ENCODE measurements at regions not wholly inside any gene's neighbourhood (a gene's known extent, or its start where the extent isn't known, plus 50 kb on each side); places are given as distances from the start of the nearest gene placed in this dataset.
"Not testable (repeated sequence)": the region's sequence is repeated elsewhere in the genome, so short reads cannot be mapped to it uniquely, and the experiment has no call there.

GRCh38 chr4:20193141-20193936 lies 58.4 kb upstream of the SLIT2 start:
- Histone ChIP-seq H3K4me3 (replicated peaks; ENCODE audit: insufficient read depth, low read length) (no peak overlapping the region), H3K27me3 (ENCODE audit: insufficient read depth, poor library complexity, severe bottlenecking) (no peaks in the 10 kb centered on the region), H3K27ac (replicated peaks) (no peak overlapping the region)
- DNase-seq (ENCODE audit: low read depth in 1 of 2, low spot score in 1 of 2): no peak
- TF ChIP-seq SPI1 (IDR thresholded peaks at IDR 0.05; ENCODE audit: borderline replicate concordance, low read depth) (no peak), GABPA (IDR thresholded peaks at IDR 0.05; ENCODE audit: low read depth) (no peak), POLR2AphosphoS5 (IDR thresholded peaks at IDR 0.05; ENCODE audit: low read depth) (no peak), CTCF (IDR thresholded peaks at IDR 0.05; ENCODE audit: insufficient read depth, low read length) (no peak)

GRCh38 chr4:20192736-20193135 lies 59.0 kb upstream of the SLIT2 start:
- DNase-seq (ENCODE audit: low read depth in 1 of 2, low spot score in 1 of 2): no peak
- no peak overlapping the region for H3K27ac ChIP-seq (replicated peaks)
- TF ChIP-seq SPI1 (IDR thresholded peaks at IDR 0.05; ENCODE audit: borderline replicate concordance, low read depth) (no peak), POLR2AphosphoS5 (IDR thresholded peaks at IDR 0.05; ENCODE audit: low read depth) (no peak), CTCF (IDR thresholded peaks at IDR 0.05; ENCODE audit: insufficient read depth, low read length) (no peak), GABPA (IDR thresholded peaks at IDR 0.05; ENCODE audit: low read depth) (no peak), REST (IDR thresholded peaks at IDR 0.05; ENCODE audit: insufficient replicate concordance, low read depth) (no peak)
- no peak overlapping the region for H3K4me3 ChIP-seq (replicated peaks; ENCODE audit: insufficient read depth, low read length)
- no peaks in the 10 kb centered on the region for H3K27me3 ChIP-seq (ENCODE audit: insufficient read depth, poor library complexity, severe bottlenecking)

- TF ChIP-seq REST (IDR thresholded peaks at IDR 0.05; ENCODE audit: insufficient replicate concordance, low read depth): no peak
- no peak for TF ChIP-seq CTCF (IDR thresholded peaks at IDR 0.05; ENCODE audit: insufficient read depth, low read length)
- TF ChIP-seq GABPA (IDR thresholded peaks at IDR 0.05; ENCODE audit: low read depth): no peak
- TF ChIP-seq POLR2AphosphoS5 (IDR thresholded peaks at IDR 0.05; ENCODE audit: low read depth): no peak
- no peak for TF ChIP-seq SPI1 (IDR thresholded peaks at IDR 0.05; ENCODE audit: borderline replicate concordance, low read depth)
- H3K27me3 ChIP-seq (ENCODE audit: insufficient read depth, poor library complexity, severe bottlenecking): no peaks in the 10 kb centered on the region
- H3K4me3 ChIP-seq (replicated peaks; ENCODE audit: insufficient read depth, low read length): no peak overlapping the region
- H3K27ac ChIP-seq (replicated peaks): no peak overlapping the region
- DNase-seq (ENCODE audit: low read depth in 1 of 2, low spot score in 1 of 2): no peak
These were observed 66.6 kb upstream of the SLIT2 start for GRCh38 chr4:20185103-20185502.

GRCh38 chr4:20183131-20183530 lies 68.6 kb upstream of the SLIT2 start:
- not testable (repeated sequence) for DNase-seq (ENCODE audit: low read depth in 1 of 2, low spot score in 1 of 2); H3K27ac ChIP-seq (replicated peaks)

More at GRCh38 chr4:20183131-20183530, 68.6 kb upstream of the SLIT2 start:
- H3K4me3 ChIP-seq (replicated peaks; ENCODE audit: insufficient read depth, low read length); H3K27me3 ChIP-seq (ENCODE audit: insufficient read depth, poor library complexity, severe bottlenecking): not testable (repeated sequence)

Measured in HL-60 (cell line).